H1 (cell line): ENCODE measurements at regions not wholly inside any gene's neighbourhood (a gene's known extent, or its start where the extent isn't known, plus 50 kb on each side); places are given as distances from the start of the nearest gene placed in this dataset.

ENCODE experiments used
- BCL11A ChIP-seq, 2 experiments: IDR thresholded peaks; one replicate each; pipeline ENCODE4 v1.6.1; 2011; ENCODE audit warnings: low read depth in 2 of 2, low read length in 2 of 2, mild to moderate bottlenecking in 2 of 2
- JUND ChIP-seq: IDR thresholded peaks from 2 replicates; pipeline ENCODE4 v1.6.1; 2011; ENCODE audit warnings: mild to moderate bottlenecking, improper control_type of control experiment, low read length
- NRF1 ChIP-seq: IDR thresholded peaks from 2 replicates; pipeline ENCODE4 v1.6.1; 2011; ENCODE audit warnings: mild to moderate bottlenecking, low read depth, low read length, improper control_type of control experiment
- SRF ChIP-seq: IDR thresholded peaks from 2 replicates; pipeline ENCODE4 v1.6.1; 2011; ENCODE audit warnings: mild to moderate bottlenecking, low read depth, low read length, moderate library complexity

- no peak for TF ChIP-seq BCL11A (IDR thresholded peaks at IDR 0.05; ENCODE audit: low read depth in 2 of 2, low read length in 2 of 2)
- TF ChIP-seq SRF: no peak
- no peak for TF ChIP-seq NRF1
- TF ChIP-seq JUND: no peak
Measured at GRCh38 chr16:55017321-55017720, 86.7 kb downstream of the IRX5 start (continued).
